ENCODE measurements at regions not wholly inside any gene's neighbourhood (a gene's known extent, or its start where the extent isn't known, plus 50 kb on each side); places are given as distances from the start of the nearest gene placed in this dataset.

DNA sequence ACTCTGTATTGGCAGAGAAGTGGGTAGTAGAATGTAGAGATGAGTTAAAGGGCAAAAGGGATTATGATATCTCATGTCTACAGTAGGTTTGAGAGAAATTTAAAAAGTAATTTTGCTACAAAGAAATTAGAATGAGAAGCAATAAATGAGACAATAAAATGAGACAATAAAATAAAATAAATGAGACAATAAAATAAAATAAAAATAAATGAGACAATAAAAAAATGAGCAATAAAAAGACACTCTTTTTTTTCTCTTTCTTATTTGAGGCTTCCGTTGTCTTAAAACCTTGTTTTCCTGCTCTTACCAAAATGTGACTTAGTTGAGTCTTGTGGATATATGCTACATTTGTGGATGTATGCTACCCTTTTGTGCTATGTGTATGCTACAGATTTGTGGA, 615.4 kb upstream of the PKDCC start:
- H3K4me3 ChIP-seq (ENCODE audit: low read length) = no peak overlapping the region
- TF ChIP-seq, protein P1, sequence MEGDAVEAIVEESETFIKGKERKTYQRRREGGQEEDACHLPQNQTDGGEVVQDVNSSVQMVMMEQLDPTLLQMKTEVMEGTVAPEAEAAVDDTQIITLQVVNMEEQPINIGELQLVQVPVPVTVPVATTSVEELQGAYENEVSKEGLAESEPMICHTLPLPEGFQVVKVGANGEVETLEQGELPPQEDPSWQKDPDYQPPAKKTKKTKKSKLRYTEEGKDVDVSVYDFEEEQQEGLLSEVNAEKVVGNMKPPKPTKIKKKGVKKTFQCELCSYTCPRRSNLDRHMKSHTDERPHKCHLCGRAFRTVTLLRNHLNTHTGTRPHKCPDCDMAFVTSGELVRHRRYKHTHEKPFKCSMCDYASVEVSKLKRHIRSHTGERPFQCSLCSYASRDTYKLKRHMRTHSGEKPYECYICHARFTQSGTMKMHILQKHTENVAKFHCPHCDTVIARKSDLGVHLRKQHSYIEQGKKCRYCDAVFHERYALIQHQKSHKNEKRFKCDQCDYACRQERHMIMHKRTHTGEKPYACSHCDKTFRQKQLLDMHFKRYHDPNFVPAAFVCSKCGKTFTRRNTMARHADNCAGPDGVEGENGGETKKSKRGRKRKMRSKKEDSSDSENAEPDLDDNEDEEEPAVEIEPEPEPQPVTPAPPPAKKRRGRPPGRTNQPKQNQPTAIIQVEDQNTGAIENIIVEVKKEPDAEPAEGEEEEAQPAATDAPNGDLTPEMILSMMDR (IDR thresholded peaks at IDR 0.05; ENCODE audit: insufficient read depth, low read depth, low read length, missing control alignments) = no peak

GRCh38 chr2:41434991-41435390, 612.8 kb upstream of the PKDCC start:
- H3K4me3 ChIP-seq (ENCODE audit: low read length) = no peak overlapping the region
- DNase-seq (ENCODE audit: low read depth) = no peak
- TF ChIP-seq, protein P1 (IDR thresholded peaks at IDR 0.05; ENCODE audit: insufficient read depth, low read depth, low read length, missing control alignments) = no peak

More for the DNA sequence above, 615.4 kb upstream of the PKDCC start:
- DNase-seq (ENCODE audit: low read depth) = no peak

DNA sequence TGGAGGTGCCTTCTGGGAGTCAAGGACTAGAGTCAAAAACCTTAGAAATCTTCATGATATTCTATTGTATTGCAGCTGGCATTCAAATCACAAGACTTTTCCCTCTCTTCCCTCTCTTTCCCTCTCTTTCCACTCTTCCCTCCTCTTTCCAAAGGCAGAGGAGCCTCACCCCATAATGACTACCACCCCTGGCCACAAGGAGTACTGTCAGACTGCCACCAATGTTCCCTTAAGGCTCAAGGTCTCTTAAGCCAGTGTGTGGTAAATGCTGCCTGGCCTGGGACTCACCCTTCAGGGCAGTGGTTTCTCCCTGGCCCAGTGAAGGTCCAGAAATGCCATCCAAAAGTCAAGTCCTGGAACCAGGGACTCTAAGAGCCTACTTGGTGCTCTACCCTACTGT, 605.9 kb upstream of the PKDCC start:
- no peak overlapping the region for H3K4me3 ChIP-seq (ENCODE audit: low read length)
- TF ChIP-seq, protein P1 (IDR thresholded peaks at IDR 0.05; ENCODE audit: insufficient read depth, low read depth, low read length, missing control alignments) = no peak
- no peak for DNase-seq (ENCODE audit: low read depth)

- no peak overlapping the region for H3K4me3 ChIP-seq (ENCODE audit: low read length)
- DNase-seq (ENCODE audit: low read depth) = no peak
- TF ChIP-seq, protein P1 (IDR thresholded peaks at IDR 0.05; ENCODE audit: insufficient read depth, low read depth, low read length, missing control alignments) = no peak
Measured at GRCh38 chr2:41445865-41446264, 602.0 kb upstream of the PKDCC start.

GRCh38 chr2:41446266-41446665, 601.6 kb upstream of the PKDCC start:
- TF ChIP-seq, protein P1 (IDR thresholded peaks at IDR 0.05; ENCODE audit: insufficient read depth, low read depth, low read length, missing control alignments) = no peak
- no peak overlapping the region for H3K4me3 ChIP-seq (ENCODE audit: low read length)
- no peak for DNase-seq (ENCODE audit: low read depth)

GRCh38 chr2:41448221-41448620, 599.6 kb upstream of the PKDCC start:
- no peak for DNase-seq (ENCODE audit: low read depth)

DNA sequence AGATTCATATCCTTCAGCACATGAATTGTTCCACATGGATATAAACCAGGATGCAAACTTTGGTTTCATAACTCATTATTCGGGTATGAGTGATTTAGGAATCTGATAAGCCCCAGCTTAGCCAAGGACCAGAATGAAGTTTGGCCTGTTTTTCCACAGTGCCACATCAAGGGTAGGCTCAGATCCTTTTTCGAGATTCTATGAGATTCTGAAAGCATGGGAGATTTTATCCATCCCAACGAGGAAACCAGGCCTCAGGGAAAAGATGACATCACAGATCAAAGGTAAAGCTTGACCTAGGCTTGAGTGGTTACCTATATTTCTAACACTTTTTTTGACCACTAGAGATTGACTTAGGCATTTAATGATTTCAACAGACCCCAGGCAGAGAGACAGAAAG, 590.8 kb upstream of the PKDCC start:
- TF ChIP-seq, protein P1 (IDR thresholded peaks at IDR 0.05; ENCODE audit: insufficient read depth, low read depth, low read length, missing control alignments) = no peak
- no peak for DNase-seq (ENCODE audit: low read depth)
- no peak overlapping the region for H3K4me3 ChIP-seq (ENCODE audit: low read length)

More at GRCh38 chr2:41448221-41448620, 599.6 kb upstream of the PKDCC start:
- TF ChIP-seq, protein P1 (IDR thresholded peaks at IDR 0.05; ENCODE audit: insufficient read depth, low read depth, low read length, missing control alignments) = no peak
- H3K4me3 ChIP-seq (ENCODE audit: low read length) = no peak overlapping the region
